ENCODE measurements at regions not wholly inside any gene's neighbourhood (a gene's known extent, or its start where the extent isn't known, plus 50 kb on each side); places are given as distances from the start of the nearest gene placed in this dataset.
A peak's percentile ranks its signal among the peaks of the same experiment; 100 is the strongest.

GRCh38 chr20:17856024-17856564 is 112.5 kb downstream of the SNX5 start:
- no peaks in the 10 kb centered on the region for H3K36me3 Mint-ChIP-seq
- CTCF ChIA-PET (ENCODE audit: partially characterized antibody) = interaction anchor here (1.3 to 1.5 kb wide), 2 partner anchors 11 to 174 kb away, joined by 4 to 5 read pairs; partner anchors contain the start of gene RRBP1
- H3K27me3 ChIP-seq (ENCODE audit: insufficient read depth, low read length) = no peaks in the 10 kb centered on the region
- intact Hi-C loops (cut with micrococcal nuclease) = no loop called here
- peaks cover 7 to 46% (median 23%) of the 10 kb centered on the region in 4 donors for H3K4me1 Mint-ChIP-seq
- H3K4me3 ChIP-seq (ENCODE audit: low read length in 2 of 2) = no peak overlapping the region
- no peaks in the 10 kb centered on the region for H3K36me3 ChIP-seq (ENCODE audit: insufficient read depth, low read length)
- no peak for DNase-seq
- POLR2A ChIA-PET (ENCODE audit: partially characterized antibody) = no interaction called here
- no peak overlapping the region for H3K27ac ChIP-seq (ENCODE audit: low read depth, low read length)
- peaks cover 23% of the 10 kb centered on the region for H3K4me1 ChIP-seq (ENCODE audit: insufficient read depth, low read length)
- no peaks in the 10 kb centered on the region for H3K9me3 Mint-ChIP-seq
- peaks cover 0 to 6% of the 10 kb centered on the region in 2 donors for H3K27me3 Mint-ChIP-seq
- peak overlapping the region in 1 of 8 donors; percentile 20 for H3K4me3 Mint-ChIP-seq
- H3K27ac Mint-ChIP-seq = peak overlapping the region in 3 of 7 donors; percentile 3 to 58 (median 44)
- no peaks in the 10 kb centered on the region for H3K9me3 ChIP-seq (ENCODE audit: control insufficient read depth in 1 of 2, low read length in 2 of 2)

- Histone ChIP-seq H3K36me3 (ENCODE audit: insufficient read depth, low read length) (no peaks in the 10 kb centered on the region), H3K4me3 (ENCODE audit: low read length in 2 of 2) (no peak overlapping the region), H3K27ac (ENCODE audit: low read depth, low read length) (no peak overlapping the region), H3K9me3 (ENCODE audit: control insufficient read depth in 1 of 2, low read length in 2 of 2) (no peaks in the 10 kb centered on the region), H3K27me3 (ENCODE audit: insufficient read depth, low read length) (no peaks in the 10 kb centered on the region), H3K4me1 (ENCODE audit: insufficient read depth, low read length) (peaks cover 12% of the 10 kb centered on the region)
- Mint-ChIP-seq H3K4me1 (peaks cover 2 to 32% (median 13%) of the 10 kb centered on the region in 4 donors), H3K36me3 (no peaks in the 10 kb centered on the region), H3K4me3 (no peak overlapping the region), H3K9me3 (peaks cover 0 to 1% (median 0%) of the 10 kb centered on the region in 8 donors), H3K27me3 (peaks cover 0 to 1% of the 10 kb centered on the region in 2 donors), H3K27ac (peak overlapping the region in 1 of 7 donors; percentile 25)
- ChIA-PET CTCF (ENCODE audit: partially characterized antibody) (interaction anchor here (0.6 to 1.0 kb wide), 2 partner anchors 43 to 121 kb away, joined by 3 read pairs; no protein-coding TSS in a partner anchor), POLR2A (ENCODE audit: partially characterized antibody) (interaction anchor here (0.6 kb wide), 1 partner anchor 9 kb away, joined by 5 read pairs; no protein-coding TSS in a partner anchor)
- intact Hi-C loops (cut with micrococcal nuclease) = no loop called here
- no peak for DNase-seq
Measured at GRCh38 chr20:17854307-17854903, 114.2 kb downstream of the SNX5 start.

- CTCF ChIA-PET (ENCODE audit: partially characterized antibody) = no interaction called here
- POLR2A ChIA-PET (ENCODE audit: partially characterized antibody) = no interaction called here
- no peaks in the 10 kb centered on the region for H3K9me3 ChIP-seq (ENCODE audit: control insufficient read depth in 1 of 2, low read length in 2 of 2)
- H3K36me3 Mint-ChIP-seq = no peaks in the 10 kb centered on the region
- H3K9me3 Mint-ChIP-seq = peaks cover 0 to 3% (median 0%) of the 10 kb centered on the region in 8 donors
- H3K27me3 ChIP-seq (ENCODE audit: insufficient read depth, low read length) = no peaks in the 10 kb centered on the region
- intact Hi-C loops (cut with micrococcal nuclease) = no loop called here
- peaks cover 6 to 30% (median 14%) of the 10 kb centered on the region in 4 donors for H3K4me1 Mint-ChIP-seq
- no peak overlapping the region for H3K4me3 Mint-ChIP-seq
- no peak overlapping the region for H3K27ac Mint-ChIP-seq
- H3K4me1 ChIP-seq (ENCODE audit: insufficient read depth, low read length) = peaks cover 16% of the 10 kb centered on the region
- no peak for DNase-seq
- peaks cover 0 to 2% of the 10 kb centered on the region in 2 donors for H3K27me3 Mint-ChIP-seq
- no peak overlapping the region for H3K4me3 ChIP-seq (ENCODE audit: low read length in 2 of 2)
- no peak overlapping the region for H3K27ac ChIP-seq (ENCODE audit: low read depth, low read length)
- H3K36me3 ChIP-seq (ENCODE audit: insufficient read depth, low read length) = no peaks in the 10 kb centered on the region
Measured at GRCh38 chr20:17852323-17852722, 116.3 kb downstream of the SNX5 start.

GRCh38 chr20:17850684-17851026 is 117.9 kb downstream of the SNX5 start:
- H3K36me3 ChIP-seq (ENCODE audit: insufficient read depth, low read length) = no peaks in the 10 kb centered on the region
- H3K9me3 Mint-ChIP-seq = peaks cover 0 to 3% (median 0%) of the 10 kb centered on the region in 8 donors
- no peak overlapping the region for H3K27ac Mint-ChIP-seq
- H3K4me3 Mint-ChIP-seq = no peak overlapping the region
- H3K4me1 Mint-ChIP-seq = peaks cover 14 to 30% (median 19%) of the 10 kb centered on the region in 4 donors
- intact Hi-C loops (cut with micrococcal nuclease) = no loop called here
- DNase-seq = no peak
- H3K9me3 ChIP-seq (ENCODE audit: control insufficient read depth in 1 of 2, low read length in 2 of 2) = no peaks in the 10 kb centered on the region
- ChIA-PET POLR2A (ENCODE audit: partially characterized antibody) (no interaction called here), CTCF (ENCODE audit: partially characterized antibody) (no interaction called here)
- H3K4me3 ChIP-seq (ENCODE audit: low read length in 2 of 2) = no peak overlapping the region
- no peak overlapping the region for H3K27ac ChIP-seq (ENCODE audit: low read depth, low read length)
- H3K4me1 ChIP-seq (ENCODE audit: insufficient read depth, low read length) = peaks cover 24% of the 10 kb centered on the region
- H3K36me3 Mint-ChIP-seq = no peaks in the 10 kb centered on the region
- no peaks in the 10 kb centered on the region for H3K27me3 ChIP-seq (ENCODE audit: insufficient read depth, low read length)
- H3K27me3 Mint-ChIP-seq = peaks cover 0 to 1% of the 10 kb centered on the region in 2 donors

GRCh38 chr20:17849901-17850683 is 118.5 kb downstream of the SNX5 start:
- DNase-seq = no peak
- Histone ChIP-seq H3K9me3 (ENCODE audit: control insufficient read depth in 1 of 2, low read length in 2 of 2) (no peaks in the 10 kb centered on the region), H3K4me1 (ENCODE audit: insufficient read depth, low read length) (peaks cover 28% of the 10 kb centered on the region), H3K27me3 (ENCODE audit: insufficient read depth, low read length) (no peaks in the 10 kb centered on the region), H3K27ac (ENCODE audit: low read depth, low read length) (no peak overlapping the region), H3K4me3 (ENCODE audit: low read length in 2 of 2) (no peak overlapping the region), H3K36me3 (ENCODE audit: insufficient read depth, low read length) (no peaks in the 10 kb centered on the region)
- POLR2A ChIA-PET (ENCODE audit: partially characterized antibody) = no interaction called here
- Mint-ChIP-seq H3K4me1 (peaks cover 14 to 33% (median 22%) of the 10 kb centered on the region in 4 donors), H3K9me3 (peaks cover 0 to 3% (median 0%) of the 10 kb centered on the region in 8 donors), H3K27me3 (peaks cover 0 to 1% of the 10 kb centered on the region in 2 donors), H3K4me3 (no peak overlapping the region), H3K36me3 (no peaks in the 10 kb centered on the region), H3K27ac (peak overlapping the region in 2 of 7 donors; percentile 50 to 77)
- CTCF ChIA-PET (ENCODE audit: partially characterized antibody) = no interaction called here
- intact Hi-C loops (cut with micrococcal nuclease) = no loop called here

- H3K4me1 ChIP-seq (ENCODE audit: insufficient read depth, low read length) = peaks cover 32% of the 10 kb centered on the region
- H3K4me3 ChIP-seq (ENCODE audit: low read length in 2 of 2) = no peak overlapping the region
- Mint-ChIP-seq H3K9me3 (peaks cover 0 to 3% (median 0%) of the 10 kb centered on the region in 8 donors), H3K4me3 (no peak overlapping the region), H3K4me1 (peaks cover 14 to 39% (median 26%) of the 10 kb centered on the region in 4 donors), H3K36me3 (no peaks in the 10 kb centered on the region), H3K27ac (peak overlapping the region in 2 of 7 donors; percentile 48 to 78), H3K27me3 (peaks cover 0 to 1% of the 10 kb centered on the region in 2 donors)
- no peaks in the 10 kb centered on the region for H3K9me3 ChIP-seq (ENCODE audit: control insufficient read depth in 1 of 2, low read length in 2 of 2)
- no peak for DNase-seq
- H3K27ac ChIP-seq (ENCODE audit: low read depth, low read length) = no peak overlapping the region
- ChIA-PET CTCF (ENCODE audit: partially characterized antibody) (no interaction called here), POLR2A (ENCODE audit: partially characterized antibody) (interaction anchor here (0.9 kb wide), 1 partner anchor 53 kb away, joined by 3 read pairs; no protein-coding TSS in a partner anchor)
- H3K36me3 ChIP-seq (ENCODE audit: insufficient read depth, low read length) = no peaks in the 10 kb centered on the region
- no peaks in the 10 kb centered on the region for H3K27me3 ChIP-seq (ENCODE audit: insufficient read depth, low read length)
- intact Hi-C loops (cut with micrococcal nuclease) = no loop called here
Measured at GRCh38 chr20:17849138-17849900, 119.3 kb downstream of the SNX5 start.

All from CD4-positive, alpha-beta memory T cell (primary cell).